ENCODE measurements at regions not wholly inside any gene's neighbourhood (a gene's known extent, or its start where the extent isn't known, plus 50 kb on each side); places are given as distances from the start of the nearest gene placed in this dataset.

DNA sequence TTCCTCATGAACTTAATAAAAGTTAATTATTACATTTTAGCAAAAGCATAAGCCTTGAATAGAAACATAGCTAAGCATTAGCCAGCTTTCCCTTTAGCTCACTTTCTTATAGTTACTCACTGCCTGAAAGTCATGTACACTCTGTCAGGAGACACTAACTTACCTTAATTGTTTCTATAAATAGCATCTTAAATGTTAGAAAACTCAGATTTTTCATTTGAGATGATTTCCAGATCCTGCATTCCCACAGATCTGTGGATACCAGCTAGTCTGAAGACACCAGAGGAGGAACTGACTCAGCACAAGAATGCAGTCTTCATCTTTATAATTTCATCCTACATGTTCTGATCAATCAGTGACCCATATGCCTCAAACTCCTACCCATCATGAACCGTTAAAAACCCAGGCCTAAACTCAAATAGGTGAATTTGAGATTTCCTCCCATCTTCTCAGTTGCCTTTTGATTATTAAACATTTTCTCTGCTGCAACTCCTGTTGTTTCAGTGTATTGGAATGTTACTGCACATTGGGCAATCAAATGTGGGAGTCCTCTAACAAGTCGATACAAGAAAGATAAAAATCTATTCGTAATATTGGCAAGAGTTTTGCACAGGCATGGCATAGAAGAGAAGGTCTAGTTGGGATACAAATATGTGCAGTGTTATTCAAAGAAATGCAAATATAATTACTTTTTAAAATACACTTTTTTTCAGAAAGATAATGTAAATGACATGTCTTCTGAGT is 857.4 kb upstream of the CDH2 start:
- TF ChIP-seq CTCF (IDR thresholded peaks at IDR 0.05) (no peak), POLR2AphosphoS5 (IDR thresholded peaks at IDR 0.05) (no peak), POLR2A (IDR thresholded peaks at IDR 0.05) (no peak)
